ENCODE measurements at regions not wholly inside any gene's neighbourhood (a gene's known extent, or its start where the extent isn't known, plus 50 kb on each side); places are given as distances from the start of the nearest gene placed in this dataset.

GRCh38 chr1:34511802-34512201 lies 243.0 kb upstream of the GJB5 start:
- CTCF ChIA-PET = no interaction called here
- no peaks in the 10 kb centered on the region for H3K79me2 ChIP-seq (ENCODE audit: low read depth)
- no peak overlapping the region for H3K4me2 ChIP-seq
- no peak for TF ChIP-seq EZH2 (IDR thresholded peaks at IDR 0.05; ENCODE audit: low read depth)
- TF ChIP-seq CTCF (conservative IDR thresholded peaks at IDR 0.05) = no peak
- no peak overlapping the region for H2AFZ ChIP-seq
- H3K27me3 ChIP-seq (ENCODE audit: insufficient read depth, low read depth) = no peaks in the 10 kb centered on the region
- POLR2A ChIA-PET (ENCODE audit: unreplicated experiment) = no interaction called here
- no peak for DNase-seq
- BruUV-seq (replicated peaks) = no TSS peak
- intact Hi-C loops (cut with micrococcal nuclease; ENCODE audit: unreplicated experiment) = no loop called here
- H3K4me1 ChIP-seq (replicated peaks; ENCODE audit: insufficient read depth) = no peaks in the 10 kb centered on the region
- no peak overlapping the region for H3K4me3 ChIP-seq
- H3K36me3 ChIP-seq (ENCODE audit: low read depth) = no peaks in the 10 kb centered on the region
- H3K9me3 ChIP-seq (ENCODE audit: insufficient read depth, low read depth) = peaks cover 11% of the 10 kb centered on the region
- H3K9me2 ChIP-seq (ENCODE audit: insufficient read depth) = no peaks in the 10 kb centered on the region
- H4K20me1 ChIP-seq (ENCODE audit: insufficient read depth) = no peaks in the 10 kb centered on the region
- H3K27ac ChIP-seq = no peak overlapping the region
- H3F3A ChIP-seq (ENCODE audit: insufficient read depth, low read depth) = no peaks in the 10 kb centered on the region; the same call in 1 of the 2 replicates

GRCh38 chr1:34518146-34518699 lies 236.6 kb upstream of the GJB5 start:
- no peaks in the 10 kb centered on the region for H4K20me1 ChIP-seq (ENCODE audit: insufficient read depth)
- no TSS peak for BruUV-seq (replicated peaks)
- H3K27me3 ChIP-seq (ENCODE audit: insufficient read depth, low read depth) = no peaks in the 10 kb centered on the region
- H3K9me2 ChIP-seq (ENCODE audit: insufficient read depth) = no peaks in the 10 kb centered on the region
- no peak overlapping the region for H3K4me2 ChIP-seq
- intact Hi-C loops (cut with micrococcal nuclease; ENCODE audit: unreplicated experiment) = no loop called here
- H2AFZ ChIP-seq = no peak overlapping the region
- POLR2A ChIA-PET (ENCODE audit: unreplicated experiment) = no interaction called here
- no peaks in the 10 kb centered on the region for H3K4me1 ChIP-seq (replicated peaks; ENCODE audit: insufficient read depth)
- H3K4me3 ChIP-seq = no peak overlapping the region
- H3K36me3 ChIP-seq (ENCODE audit: low read depth) = no peaks in the 10 kb centered on the region
- H3K9me3 ChIP-seq (ENCODE audit: insufficient read depth, low read depth) = no peaks in the 10 kb centered on the region
- H3F3A ChIP-seq (ENCODE audit: insufficient read depth, low read depth) = no peaks in the 10 kb centered on the region
- CTCF ChIA-PET = no interaction called here
- H3K79me2 ChIP-seq (ENCODE audit: low read depth) = no peaks in the 10 kb centered on the region
- no peak for DNase-seq
- no peak for TF ChIP-seq EZH2 (IDR thresholded peaks at IDR 0.05; ENCODE audit: low read depth)
- no peak for TF ChIP-seq CTCF (conservative IDR thresholded peaks at IDR 0.05)
- H3K27ac ChIP-seq = no peak overlapping the region

GRCh38 chr1:34520111-34520510 lies 234.7 kb upstream of the GJB5 start:
- no peak overlapping the region for H3K4me2 ChIP-seq
- H3K27ac ChIP-seq = no peak overlapping the region
- ChIA-PET CTCF (no interaction called here), POLR2A (ENCODE audit: unreplicated experiment) (no interaction called here)
- no TSS peak for BruUV-seq (replicated peaks)
- H4K20me1 ChIP-seq (ENCODE audit: insufficient read depth) = no peaks in the 10 kb centered on the region
- no peaks in the 10 kb centered on the region for H3K36me3 ChIP-seq (ENCODE audit: low read depth)
- H3K4me1 ChIP-seq (replicated peaks; ENCODE audit: insufficient read depth) = no peaks in the 10 kb centered on the region
- H3K79me2 ChIP-seq (ENCODE audit: low read depth) = no peaks in the 10 kb centered on the region
- no peaks in the 10 kb centered on the region for H3F3A ChIP-seq (ENCODE audit: insufficient read depth, low read depth)
- TF ChIP-seq EZH2 (IDR thresholded peaks at IDR 0.05; ENCODE audit: low read depth) = no peak
- TF ChIP-seq CTCF (conservative IDR thresholded peaks at IDR 0.05) = no peak
- DNase-seq = no peak
- H3K9me2 ChIP-seq (ENCODE audit: insufficient read depth) = no peaks in the 10 kb centered on the region
- peaks cover 3% of the 10 kb centered on the region; the same call in 1 of the 2 replicates for H3K27me3 ChIP-seq (ENCODE audit: insufficient read depth, low read depth)
- no peak overlapping the region for H2AFZ ChIP-seq
- no peak overlapping the region for H3K4me3 ChIP-seq
- H3K9me3 ChIP-seq (ENCODE audit: insufficient read depth, low read depth) = no peaks in the 10 kb centered on the region
- intact Hi-C loops (cut with micrococcal nuclease; ENCODE audit: unreplicated experiment) = no loop called here

Data from PC-9 (cell line).